Activated naive CD8-positive, alpha-beta T cell treated with anti-CD3 and anti-CD28 coated beads, Interleukin-2, amount 10 ng/mL, durations not matched to agents 7 days and 5 days (primary cell): ENCODE measurements at regions not wholly inside any gene's neighbourhood (a gene's known extent, or its start where the extent isn't known, plus 50 kb on each side); places are given as distances from the start of the nearest gene placed in this dataset.
"Not testable (repeated sequence)": the region's sequence is repeated elsewhere in the genome, so short reads cannot be mapped to it uniquely, and the experiment has no call there.

Source experiments
- ATAC-seq: fragments of 150-1000 bp; cut with Tn5 transposase; one replicate; pipeline ENCODE4 v1.10.0; 2021; ENCODE audit warnings: low read depth, moderate library complexity
- POLR2A ChIA-PET: fragments of 350-600 bp; sonication (Branson Sonifier 250); formaldehyde crosslinking; loops from one replicate; lab custom pipeline; 2021; ENCODE audit warnings: antibody characterized with exemption; lab: Charles Lee
- DNase-seq: peaks from one replicate; pipeline ENCODE4 v3.0.0; 2021
- H3K27ac Mint-ChIP-seq: one replicate; pipeline ENCODE4 v1.8.0; 2022; ENCODE audit warnings: mild to moderate bottlenecking, mixed read lengths
- H3K27me3 Mint-ChIP-seq: one replicate; pipeline ENCODE4 v1.8.0; 2022; ENCODE audit warnings: mild to moderate bottlenecking, moderate library complexity, mixed read lengths
- H3K36me3 Mint-ChIP-seq: one replicate; pipeline ENCODE4 v1.8.0; 2021; ENCODE audit warnings: mild to moderate bottlenecking, mixed read lengths
- H3K4me1 Mint-ChIP-seq: one replicate; pipeline ENCODE4 v1.8.0; 2021; ENCODE audit warnings: mixed read lengths
- H3K4me3 Mint-ChIP-seq: one replicate; pipeline ENCODE4 v1.8.0; 2022; ENCODE audit warnings: mild to moderate bottlenecking, moderate library complexity, mixed read lengths
- H3K9me3 Mint-ChIP-seq: one replicate; pipeline ENCODE4 v1.8.0; 2021; ENCODE audit warnings: mixed read lengths

- H3K27me3 Mint-ChIP-seq, H3K4me3 Mint-ChIP-seq, H3K27ac Mint-ChIP-seq, ATAC-seq, H3K4me1 Mint-ChIP-seq, POLR2A ChIA-PET, H3K36me3 Mint-ChIP-seq, DNase-seq: not testable (repeated sequence)
- peaks cover 26% of the 10 kb centered on the region for H3K9me3 Mint-ChIP-seq
These were observed 2730.6 kb downstream of the RPIA start for GRCh38 chr2:91422102-91422501.

GRCh38 chr2:91427148-91427547 is 2735.7 kb downstream of the RPIA start:
- ATAC-seq, POLR2A ChIA-PET: not testable (repeated sequence)
- peaks cover 11% of the 10 kb centered on the region for H3K9me3 Mint-ChIP-seq

GRCh38 chr2:91441932-91442245 is 2750.4 kb downstream of the RPIA start:
- ATAC-seq, H3K9me3 Mint-ChIP-seq, H3K4me3 Mint-ChIP-seq, H3K27ac Mint-ChIP-seq, DNase-seq, H3K36me3 Mint-ChIP-seq, POLR2A ChIA-PET, H3K4me1 Mint-ChIP-seq: not testable (repeated sequence)
- peaks cover 13% of the 10 kb centered on the region for H3K27me3 Mint-ChIP-seq

More at GRCh38 chr2:91427148-91427547, 2735.7 kb downstream of the RPIA start:
- not testable (repeated sequence) for H3K4me1 Mint-ChIP-seq, H3K27ac Mint-ChIP-seq, H3K4me3 Mint-ChIP-seq, DNase-seq, H3K27me3 Mint-ChIP-seq, H3K36me3 Mint-ChIP-seq

- H3K36me3 Mint-ChIP-seq = peaks cover 2% of the 10 kb centered on the region
- POLR2A ChIA-PET = no interaction called here
- H3K27ac Mint-ChIP-seq = no peak overlapping the region
- DNase-seq (peak; percentile 42), ATAC-seq (no peak)
- H3K9me3 Mint-ChIP-seq = peaks cover 6% of the 10 kb centered on the region
- peaks cover 13% of the 10 kb centered on the region for H3K27me3 Mint-ChIP-seq
- no peaks in the 10 kb centered on the region for H3K4me1 Mint-ChIP-seq
- no peak overlapping the region for H3K4me3 Mint-ChIP-seq
These were observed 2750.9 kb downstream of the RPIA start for GRCh38 chr2:91442246-91442905.

- H3K36me3 Mint-ChIP-seq, H3K4me3 Mint-ChIP-seq, POLR2A ChIA-PET, H3K4me1 Mint-ChIP-seq, H3K9me3 Mint-ChIP-seq, ATAC-seq: not testable (repeated sequence)
- Mint-ChIP-seq H3K27me3 (peaks cover 13% of the 10 kb centered on the region), H3K27ac (peak overlapping the region; percentile 45)
- DNase-seq = peak; percentile 27
These were observed 2751.6 kb downstream of the RPIA start for GRCh38 chr2:91442906-91443729.

GRCh38 chr2:91443730-91444115 is 2752.2 kb downstream of the RPIA start:
- POLR2A ChIA-PET, H3K4me3 Mint-ChIP-seq, H3K36me3 Mint-ChIP-seq, DNase-seq, H3K4me1 Mint-ChIP-seq, H3K27ac Mint-ChIP-seq, ATAC-seq, H3K9me3 Mint-ChIP-seq: not testable (repeated sequence)
- H3K27me3 Mint-ChIP-seq = peaks cover 13% of the 10 kb centered on the region

GRCh38 chr2:91445705-91446104 is 2754.2 kb downstream of the RPIA start:
- ATAC-seq, POLR2A ChIA-PET, DNase-seq, H3K4me3 Mint-ChIP-seq, H3K9me3 Mint-ChIP-seq, H3K27ac Mint-ChIP-seq, H3K4me1 Mint-ChIP-seq, H3K36me3 Mint-ChIP-seq: not testable (repeated sequence)
- peaks cover 13% of the 10 kb centered on the region for H3K27me3 Mint-ChIP-seq

- H3K9me3 Mint-ChIP-seq, POLR2A ChIA-PET, H3K27ac Mint-ChIP-seq, H3K4me3 Mint-ChIP-seq, ATAC-seq, DNase-seq, H3K4me1 Mint-ChIP-seq, H3K36me3 Mint-ChIP-seq: not testable (repeated sequence)
- peaks cover 13% of the 10 kb centered on the region for H3K27me3 Mint-ChIP-seq
These were observed 2755.0 kb downstream of the RPIA start for GRCh38 chr2:91446489-91446888.

GRCh38 chr2:91446915-91447314 is 2755.4 kb downstream of the RPIA start:
- not testable (repeated sequence) for H3K4me3 Mint-ChIP-seq

GRCh38 chr2:91447508-91447907 is 2756.0 kb downstream of the RPIA start:
- H3K27ac Mint-ChIP-seq, H3K4me3 Mint-ChIP-seq, ATAC-seq, H3K9me3 Mint-ChIP-seq, DNase-seq, H3K36me3 Mint-ChIP-seq, POLR2A ChIA-PET, H3K27me3 Mint-ChIP-seq, H3K4me1 Mint-ChIP-seq: not testable (repeated sequence)

More at GRCh38 chr2:91446915-91447314, 2755.4 kb downstream of the RPIA start:
- H3K27me3 Mint-ChIP-seq = peaks cover 11% of the 10 kb centered on the region
- DNase-seq, ATAC-seq, POLR2A ChIA-PET, H3K27ac Mint-ChIP-seq, H3K36me3 Mint-ChIP-seq, H3K4me1 Mint-ChIP-seq, H3K9me3 Mint-ChIP-seq: not testable (repeated sequence)

- H3K27ac Mint-ChIP-seq, H3K4me1 Mint-ChIP-seq, ATAC-seq, H3K27me3 Mint-ChIP-seq, H3K9me3 Mint-ChIP-seq, H3K4me3 Mint-ChIP-seq, H3K36me3 Mint-ChIP-seq, POLR2A ChIA-PET, DNase-seq: not testable (repeated sequence)
These were observed 2770.8 kb downstream of the RPIA start for GRCh38 chr2:91462292-91462691.

- H3K9me3 Mint-ChIP-seq, H3K4me1 Mint-ChIP-seq, POLR2A ChIA-PET, ATAC-seq, H3K27me3 Mint-ChIP-seq, H3K4me3 Mint-ChIP-seq, DNase-seq, H3K36me3 Mint-ChIP-seq, H3K27ac Mint-ChIP-seq: not testable (repeated sequence)
These were observed 2771.5 kb downstream of the RPIA start for GRCh38 chr2:91463007-91463406.

GRCh38 chr2:91466780-91467363 is 2775.4 kb downstream of the RPIA start:
- H3K4me3 Mint-ChIP-seq, POLR2A ChIA-PET, H3K36me3 Mint-ChIP-seq, H3K27me3 Mint-ChIP-seq, ATAC-seq, H3K27ac Mint-ChIP-seq, H3K9me3 Mint-ChIP-seq, H3K4me1 Mint-ChIP-seq, DNase-seq: not testable (repeated sequence)
